Adrenal gland (tissue), 5 donors: ENCODE measurements at regions not wholly inside any gene's neighbourhood (a gene's known extent, or its start where the extent isn't known, plus 50 kb on each side); places are given as distances from the start of the nearest gene placed in this dataset.

ENCODE experiments used
- POLR2A ChIP-seq, 2 donors: fragments of 450-650 bp; IDR thresholded peaks; one replicate each; pipeline ENCODE4 v1.6.1; 2017; ENCODE audit warnings: antibody characterized with exemption in 2 of 2, mild to moderate bottlenecking in 2 of 2, moderate library complexity in 1 of 2
- TF ChIP-seq, protein P1 (sequence below), 6 experiments: fragments of 450-650 bp in 4 of 6; fragments of 200-600 bp in 2 of 6; sonication (generic) in 1 of 6; IDR thresholded peaks; 1 replicate in 5 of 6; 2 replicates in 1 of 6; pipeline versions ENCODE4 v1.5.1 to v1.8.0; 2016 to 2021; ENCODE audit warnings: antibody characterized with exemption in 6 of 6, mild to moderate bottlenecking in 2 of 6, moderate library complexity in 1 of 6
- donor health status: DM: no; HTN: no; CAD: no.

DNA sequence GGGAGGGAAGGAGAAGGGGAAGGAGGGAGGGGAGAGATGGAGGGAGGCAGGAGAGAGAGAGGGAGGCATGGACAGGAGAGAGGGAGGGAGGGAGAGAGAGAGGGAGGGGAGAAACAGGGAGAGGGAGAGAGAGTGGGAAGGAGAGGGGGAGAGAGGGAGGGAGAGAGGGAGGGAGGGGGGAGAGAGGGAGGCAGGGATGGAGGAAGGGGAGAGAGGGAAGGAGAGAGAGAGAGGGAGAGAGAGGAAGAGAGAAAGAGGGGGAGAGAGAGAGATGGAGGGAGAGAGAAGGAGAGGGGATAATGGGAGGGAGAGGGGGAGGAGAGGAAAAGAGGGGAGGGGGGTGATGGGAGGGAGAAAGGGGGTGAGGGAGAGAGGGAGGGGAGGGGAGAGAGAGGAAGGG is 86.8 kb upstream of the VSTM2B start:
- TF ChIP-seq, protein P1, sequence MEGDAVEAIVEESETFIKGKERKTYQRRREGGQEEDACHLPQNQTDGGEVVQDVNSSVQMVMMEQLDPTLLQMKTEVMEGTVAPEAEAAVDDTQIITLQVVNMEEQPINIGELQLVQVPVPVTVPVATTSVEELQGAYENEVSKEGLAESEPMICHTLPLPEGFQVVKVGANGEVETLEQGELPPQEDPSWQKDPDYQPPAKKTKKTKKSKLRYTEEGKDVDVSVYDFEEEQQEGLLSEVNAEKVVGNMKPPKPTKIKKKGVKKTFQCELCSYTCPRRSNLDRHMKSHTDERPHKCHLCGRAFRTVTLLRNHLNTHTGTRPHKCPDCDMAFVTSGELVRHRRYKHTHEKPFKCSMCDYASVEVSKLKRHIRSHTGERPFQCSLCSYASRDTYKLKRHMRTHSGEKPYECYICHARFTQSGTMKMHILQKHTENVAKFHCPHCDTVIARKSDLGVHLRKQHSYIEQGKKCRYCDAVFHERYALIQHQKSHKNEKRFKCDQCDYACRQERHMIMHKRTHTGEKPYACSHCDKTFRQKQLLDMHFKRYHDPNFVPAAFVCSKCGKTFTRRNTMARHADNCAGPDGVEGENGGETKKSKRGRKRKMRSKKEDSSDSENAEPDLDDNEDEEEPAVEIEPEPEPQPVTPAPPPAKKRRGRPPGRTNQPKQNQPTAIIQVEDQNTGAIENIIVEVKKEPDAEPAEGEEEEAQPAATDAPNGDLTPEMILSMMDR (IDR thresholded peaks at IDR 0.05), result no peak
- no peak for TF ChIP-seq POLR2A (IDR thresholded peaks at IDR 0.05)
